ENCODE measurements at regions not wholly inside any gene's neighbourhood (a gene's known extent, or its start where the extent isn't known, plus 50 kb on each side); places are given as distances from the start of the nearest gene placed in this dataset.

- TF ChIP-seq EZH2phosphoT487 (IDR thresholded peaks at IDR 0.05; ENCODE audit: borderline replicate concordance, low read depth, low read length) (no peak), CTCF (conservative IDR thresholded peaks at IDR 0.05; ENCODE audit: low read length) (no peak)
- CTCF ChIA-PET (ENCODE audit: unreplicated experiment): no interaction called here
- Histone ChIP-seq H3K27ac (ENCODE audit: low read depth, low read length, poor library complexity, severe bottlenecking) (no peak overlapping the region), H3K4me2 (ENCODE audit: low read length) (no peak overlapping the region), H3K79me2 (ENCODE audit: insufficient read depth, low read depth, low read length) (no peaks in the 10 kb centered on the region), H3K9me3 (ENCODE audit: low read length) (no peaks in the 10 kb centered on the region), H3K4me1 (ENCODE audit: insufficient read depth, low read length, poor library complexity, severe bottlenecking) (no peaks in the 10 kb centered on the region), H3K9me2 (ENCODE audit: insufficient read depth, low read length) (no peaks in the 10 kb centered on the region), H3K36me3 (ENCODE audit: insufficient read depth, low read length) (no peaks in the 10 kb centered on the region), H3K4me3 (ENCODE audit: low read depth, low read length, poor library complexity, severe bottlenecking) (no peak overlapping the region), H4K20me1 (ENCODE audit: insufficient read depth, low read length) (no peaks in the 10 kb centered on the region), H2AFZ (ENCODE audit: low read length) (no peak overlapping the region)
- POLR2A ChIA-PET: interaction anchor here (0.6 kb wide), 1 partner anchor 512 kb away, joined by 5 read pairs; no protein-coding TSS in a partner anchor
- BruUV-seq (replicated peaks): no TSS peak
- intact Hi-C loops (cut with micrococcal nuclease; ENCODE audit: unreplicated experiment): no loop called here
- no peak for DNase-seq (ENCODE audit: low spot score)
Observed at GRCh38 chr12:127507341-127507740, 759.6 kb upstream of the TMEM132C start.

- H3K4me3 ChIP-seq (ENCODE audit: low read depth, low read length, poor library complexity, severe bottlenecking): no peak overlapping the region
- H3K4me1 ChIP-seq (ENCODE audit: insufficient read depth, low read length, poor library complexity, severe bottlenecking): no peaks in the 10 kb centered on the region
- CTCF ChIA-PET (ENCODE audit: unreplicated experiment): no interaction called here
- H4K20me1 ChIP-seq (ENCODE audit: insufficient read depth, low read length): no peaks in the 10 kb centered on the region
- no peak overlapping the region for H2AFZ ChIP-seq (ENCODE audit: low read length)
- H3K4me2 ChIP-seq (ENCODE audit: low read length): no peak overlapping the region
- TF ChIP-seq EZH2phosphoT487 (IDR thresholded peaks at IDR 0.05; ENCODE audit: borderline replicate concordance, low read depth, low read length): no peak
- TF ChIP-seq CTCF (conservative IDR thresholded peaks at IDR 0.05; ENCODE audit: low read length): no peak
- POLR2A ChIA-PET: no interaction called here
- intact Hi-C loops (cut with micrococcal nuclease; ENCODE audit: unreplicated experiment): no loop called here
- no peaks in the 10 kb centered on the region for H3K79me2 ChIP-seq (ENCODE audit: insufficient read depth, low read depth, low read length)
- no peaks in the 10 kb centered on the region for H3K36me3 ChIP-seq (ENCODE audit: insufficient read depth, low read length)
- H3K27ac ChIP-seq (ENCODE audit: low read depth, low read length, poor library complexity, severe bottlenecking): no peak overlapping the region
- H3K9me3 ChIP-seq (ENCODE audit: low read length): no peaks in the 10 kb centered on the region
- DNase-seq (ENCODE audit: low spot score): no peak
- no TSS peak for BruUV-seq (replicated peaks)
- no peaks in the 10 kb centered on the region for H3K9me2 ChIP-seq (ENCODE audit: insufficient read depth, low read length)
Observed at GRCh38 chr12:127509066-127509778, 757.7 kb upstream of the TMEM132C start.

GRCh38 chr12:127515941-127516340 lies 751.0 kb upstream of the TMEM132C start:
- H3K36me3 ChIP-seq (ENCODE audit: insufficient read depth, low read length): no peaks in the 10 kb centered on the region
- H3K4me2 ChIP-seq (ENCODE audit: low read length): no peak overlapping the region
- CTCF ChIA-PET (ENCODE audit: unreplicated experiment): no interaction called here
- no peaks in the 10 kb centered on the region for H4K20me1 ChIP-seq (ENCODE audit: insufficient read depth, low read length)
- intact Hi-C loops (cut with micrococcal nuclease; ENCODE audit: unreplicated experiment): no loop called here
- BruUV-seq (replicated peaks): no TSS peak
- DNase-seq (ENCODE audit: low spot score): no peak
- H3K4me3 ChIP-seq (ENCODE audit: low read depth, low read length, poor library complexity, severe bottlenecking): no peak overlapping the region
- no peak overlapping the region for H2AFZ ChIP-seq (ENCODE audit: low read length)
- no peak overlapping the region for H3K27ac ChIP-seq (ENCODE audit: low read depth, low read length, poor library complexity, severe bottlenecking)
- no peaks in the 10 kb centered on the region for H3K9me2 ChIP-seq (ENCODE audit: insufficient read depth, low read length)
- no peak for TF ChIP-seq EZH2phosphoT487 (IDR thresholded peaks at IDR 0.05; ENCODE audit: borderline replicate concordance, low read depth, low read length)
- no peak for TF ChIP-seq CTCF (conservative IDR thresholded peaks at IDR 0.05; ENCODE audit: low read length)
- no peaks in the 10 kb centered on the region for H3K79me2 ChIP-seq (ENCODE audit: insufficient read depth, low read depth, low read length)
- no peaks in the 10 kb centered on the region for H3K4me1 ChIP-seq (ENCODE audit: insufficient read depth, low read length, poor library complexity, severe bottlenecking)
- POLR2A ChIA-PET: no interaction called here
- H3K9me3 ChIP-seq (ENCODE audit: low read length): no peaks in the 10 kb centered on the region
